Upper lobe of right lung (tissue), 1 donor: ENCODE measurements at regions not wholly inside any gene's neighbourhood (a gene's known extent, or its start where the extent isn't known, plus 50 kb on each side); places are given as distances from the start of the nearest gene placed in this dataset.

Source experiments
- ATAC-seq: fragments of 200-7000 bp; cut with Tn5 transposase; one replicate; pipeline ENCODE4 v1.9.1; 2020; ENCODE audit warnings: mild to moderate bottlenecking, moderate library complexity
- DNase-seq: peaks from one replicate; pipeline ENCODE4 v3.0.0-alpha.2; 2020
- H3K27ac ChIP-seq: fragments of 200-600 bp; one replicate; pipeline ENCODE4 v1.8.0; 2022
- H3K27me3 ChIP-seq: fragments of 200-600 bp; one replicate; pipeline ENCODE4 v1.8.0; 2022; ENCODE audit warnings: mild to moderate bottlenecking
- H3K36me3 ChIP-seq: fragments of 200-600 bp; one replicate; pipeline ENCODE4 v1.8.0; 2022
- H3K4me1 ChIP-seq: fragments of 200-600 bp; one replicate; pipeline ENCODE4 v1.8.0; 2022
- H3K4me3 ChIP-seq: fragments of 200-600 bp; one replicate; pipeline ENCODE4 v1.8.0; 2022; ENCODE audit warnings: mild to moderate bottlenecking
- H3K9me3 ChIP-seq: fragments of 200-600 bp; one replicate; pipeline ENCODE4 v1.8.0; 2022
- intact Hi-C: fragments of 100-400 bp; cut with DNase I; formaldehyde crosslinking; loops from one replicate; pipeline ENCODE4 v1.11.0; 2022
- TF ChIP-seq, protein P1 (sequence below): fragments of 200-600 bp; IDR thresholded peaks from one replicate; pipeline ENCODE4 v1.8.0; 2022; ENCODE audit warnings: antibody characterized with exemption
- donor health status: DM: no; HTN: yes; CAD: no; lungs with severe emphysema.

DNA sequence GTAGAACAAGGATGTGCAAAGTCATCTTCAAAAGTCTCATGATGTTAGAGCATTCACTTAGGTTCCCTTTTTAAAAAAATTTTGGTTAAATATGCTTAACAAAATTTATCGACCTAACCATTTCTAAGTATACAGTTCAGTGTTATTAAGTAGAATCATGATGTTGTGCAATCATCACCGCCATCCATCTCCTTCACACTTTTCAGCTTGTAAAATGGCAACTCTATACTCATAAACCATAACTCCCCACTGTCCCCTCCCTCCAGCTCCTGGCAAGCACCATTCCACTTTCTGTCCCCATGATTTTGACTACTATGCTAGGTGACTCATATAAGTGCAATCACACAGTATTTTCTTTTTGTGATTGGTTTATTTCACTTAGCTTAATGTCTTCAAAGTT, 895.0 kb downstream of the TBL1XR1 start:
- Histone ChIP-seq H3K9me3 (no peaks in the 10 kb centered on the region), H3K36me3 (no peaks in the 10 kb centered on the region), H3K27ac (no peak overlapping the region), H3K27me3 (no peaks in the 10 kb centered on the region), H3K4me1 (no peaks in the 10 kb centered on the region), H3K4me3 (no peak overlapping the region)
- DNase-seq, result no peak
- ATAC-seq, result no peak
- TF ChIP-seq, protein P1, sequence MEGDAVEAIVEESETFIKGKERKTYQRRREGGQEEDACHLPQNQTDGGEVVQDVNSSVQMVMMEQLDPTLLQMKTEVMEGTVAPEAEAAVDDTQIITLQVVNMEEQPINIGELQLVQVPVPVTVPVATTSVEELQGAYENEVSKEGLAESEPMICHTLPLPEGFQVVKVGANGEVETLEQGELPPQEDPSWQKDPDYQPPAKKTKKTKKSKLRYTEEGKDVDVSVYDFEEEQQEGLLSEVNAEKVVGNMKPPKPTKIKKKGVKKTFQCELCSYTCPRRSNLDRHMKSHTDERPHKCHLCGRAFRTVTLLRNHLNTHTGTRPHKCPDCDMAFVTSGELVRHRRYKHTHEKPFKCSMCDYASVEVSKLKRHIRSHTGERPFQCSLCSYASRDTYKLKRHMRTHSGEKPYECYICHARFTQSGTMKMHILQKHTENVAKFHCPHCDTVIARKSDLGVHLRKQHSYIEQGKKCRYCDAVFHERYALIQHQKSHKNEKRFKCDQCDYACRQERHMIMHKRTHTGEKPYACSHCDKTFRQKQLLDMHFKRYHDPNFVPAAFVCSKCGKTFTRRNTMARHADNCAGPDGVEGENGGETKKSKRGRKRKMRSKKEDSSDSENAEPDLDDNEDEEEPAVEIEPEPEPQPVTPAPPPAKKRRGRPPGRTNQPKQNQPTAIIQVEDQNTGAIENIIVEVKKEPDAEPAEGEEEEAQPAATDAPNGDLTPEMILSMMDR, result no peak
- intact Hi-C loops, result no loop called here

DNA sequence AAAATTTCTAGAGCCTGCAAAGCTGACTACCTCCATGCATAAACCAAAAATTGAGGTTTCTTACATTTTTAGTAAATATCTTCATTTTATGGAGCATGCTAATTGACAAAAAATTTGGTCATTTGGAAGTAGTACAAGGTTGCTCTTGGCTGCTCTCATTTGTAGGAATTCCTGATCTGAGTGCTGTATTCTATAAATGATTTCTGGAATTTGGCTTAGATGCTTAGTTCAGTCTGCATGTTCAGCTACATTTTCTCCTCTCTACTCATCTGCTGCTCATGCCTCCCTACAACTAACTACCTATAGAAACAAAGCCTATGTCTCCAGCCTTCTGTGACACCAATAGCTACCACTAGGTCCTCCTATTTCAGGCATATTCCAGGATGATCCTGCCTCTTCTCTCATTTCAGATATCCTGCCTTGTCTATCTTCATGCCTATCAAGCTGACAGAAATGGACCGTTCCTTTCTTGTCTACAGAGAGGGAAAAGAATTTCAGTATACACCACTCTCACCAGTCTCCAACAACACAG, 901.1 kb downstream of the TBL1XR1 start:
- ATAC-seq, result no peak
- no peak for DNase-seq

DNA sequence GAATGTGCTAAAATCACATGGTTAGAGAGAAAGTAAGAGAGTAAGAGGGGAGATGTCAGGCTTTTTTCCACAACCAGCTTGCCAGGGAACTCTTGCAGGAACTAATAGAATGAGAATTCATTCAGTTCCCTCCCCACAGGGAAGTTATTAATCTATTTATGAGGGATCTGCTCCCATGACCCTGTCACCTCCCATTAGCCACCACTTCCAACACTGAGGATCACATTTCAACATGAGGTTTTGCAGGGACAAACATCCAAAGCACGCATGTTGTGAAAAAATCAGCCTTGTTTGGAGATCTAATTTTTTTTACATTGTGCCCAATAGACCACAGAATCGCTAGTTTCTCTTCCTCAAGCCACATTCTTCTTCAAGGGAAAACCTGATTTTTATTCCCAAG, 904.0 kb downstream of the TBL1XR1 start:
- DNase-seq (no peak), ATAC-seq (no peak)
- Histone ChIP-seq H3K9me3 (no peaks in the 10 kb centered on the region), H3K27ac (no peak overlapping the region), H3K36me3 (no peaks in the 10 kb centered on the region), H3K4me3 (no peak overlapping the region), H3K27me3 (no peaks in the 10 kb centered on the region), H3K4me1 (no peaks in the 10 kb centered on the region)
- intact Hi-C loops, result no loop called here
- TF ChIP-seq, protein P1, result no peak

More for the DNA sequence above, 901.1 kb downstream of the TBL1XR1 start:
- intact Hi-C loops, result no loop called here
- Histone ChIP-seq H3K4me3 (no peak overlapping the region), H3K4me1 (no peaks in the 10 kb centered on the region), H3K27me3 (no peaks in the 10 kb centered on the region), H3K27ac (no peak overlapping the region), H3K36me3 (no peaks in the 10 kb centered on the region), H3K9me3 (no peaks in the 10 kb centered on the region)
- TF ChIP-seq, protein P1, result no peak

DNA sequence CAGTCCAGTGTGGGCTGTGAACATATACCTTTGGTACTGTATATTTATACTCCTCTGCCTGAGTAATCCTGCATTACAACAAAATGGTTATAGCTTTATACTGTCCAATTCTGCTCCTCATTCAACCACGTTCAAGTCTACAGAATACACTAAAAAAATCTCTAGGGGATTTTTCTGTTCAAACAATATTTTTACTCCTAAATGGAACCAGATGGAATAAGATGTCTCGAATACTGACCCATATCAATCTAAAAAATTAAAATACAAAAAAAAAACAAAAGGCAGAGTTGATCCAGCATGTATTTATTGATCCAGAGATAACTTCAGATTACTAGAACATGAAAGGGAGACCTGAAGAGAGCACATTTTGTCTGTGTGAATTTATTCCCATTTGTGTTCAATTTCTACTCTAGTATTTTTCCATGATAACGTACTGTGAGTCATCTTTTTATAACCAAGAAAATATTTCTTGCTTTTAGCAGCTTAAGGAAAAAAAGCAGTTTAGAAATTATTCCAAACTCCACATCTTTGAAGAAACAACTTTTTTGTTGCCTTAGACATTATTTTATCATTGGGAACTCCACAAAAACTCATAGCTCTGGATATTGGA, 910.7 kb downstream of the TBL1XR1 start:
- no peaks in the 10 kb centered on the region for H3K9me3 ChIP-seq
- TF ChIP-seq, protein P1, result no peak
- H3K27ac ChIP-seq, result no peak overlapping the region
- H3K4me1 ChIP-seq, result no peaks in the 10 kb centered on the region
- no peaks in the 10 kb centered on the region for H3K36me3 ChIP-seq
- ATAC-seq (no peak), DNase-seq (no peak)
- no peak overlapping the region for H3K4me3 ChIP-seq
- no peaks in the 10 kb centered on the region for H3K27me3 ChIP-seq
- intact Hi-C loops, result no loop called here

DNA sequence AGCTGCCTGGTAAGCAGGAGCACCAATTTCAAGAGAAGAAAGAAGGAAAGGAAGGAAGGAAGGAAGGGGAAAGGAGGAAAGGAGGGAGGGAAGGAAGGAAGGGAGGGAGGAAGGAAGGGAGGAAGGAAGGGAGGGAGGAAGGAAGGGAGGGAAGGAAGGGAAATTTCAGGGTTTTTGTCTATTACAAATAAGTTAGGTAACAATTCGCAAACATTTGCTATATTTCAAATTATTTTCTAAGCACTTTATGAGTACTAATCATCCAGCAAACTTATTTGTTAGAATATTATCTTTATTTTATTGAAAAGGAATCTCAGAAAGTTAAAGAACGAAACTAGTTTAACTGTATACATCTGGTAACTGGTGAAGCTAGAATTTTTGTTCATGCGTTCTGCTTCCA, 921.7 kb downstream of the TBL1XR1 start:
- intact Hi-C loops, result no loop called here
- no peak overlapping the region for H3K27ac ChIP-seq
- H3K9me3 ChIP-seq, result no peaks in the 10 kb centered on the region
- no peak for DNase-seq
- no peaks in the 10 kb centered on the region for H3K27me3 ChIP-seq
- TF ChIP-seq, protein P1, result no peak
- H3K4me3 ChIP-seq, result no peak overlapping the region
- H3K36me3 ChIP-seq, result no peaks in the 10 kb centered on the region
- ATAC-seq, result no peak
- no peaks in the 10 kb centered on the region for H3K4me1 ChIP-seq

DNA sequence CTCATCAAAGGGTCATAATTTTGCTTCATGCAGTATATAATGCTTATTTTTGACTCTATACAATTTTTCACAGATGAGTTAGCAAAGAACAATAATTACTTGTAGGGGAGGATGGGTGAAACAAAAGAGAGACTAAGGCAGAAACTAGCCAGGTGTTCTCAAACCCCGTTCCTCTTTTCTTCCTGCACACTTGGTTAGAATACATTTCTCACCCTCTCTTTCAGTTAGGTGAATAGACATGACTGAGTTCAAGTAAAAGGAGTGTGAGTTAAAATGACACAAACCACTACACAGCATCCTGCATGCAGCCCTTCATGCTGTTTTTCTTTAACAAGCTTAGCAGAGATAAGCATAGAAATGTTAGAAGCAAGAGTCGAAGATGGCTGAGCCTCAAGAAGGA, 922.2 kb downstream of the TBL1XR1 start:
- DNase-seq, result no peak
- Histone ChIP-seq H3K9me3 (no peaks in the 10 kb centered on the region), H3K36me3 (no peaks in the 10 kb centered on the region), H3K4me3 (no peak overlapping the region), H3K27me3 (no peaks in the 10 kb centered on the region), H3K4me1 (no peaks in the 10 kb centered on the region), H3K27ac (no peak overlapping the region)
- intact Hi-C loops, result no loop called here
- TF ChIP-seq, protein P1, result no peak
- no peak for ATAC-seq
